Tibial artery (tissue), 4 donors: ENCODE measurements at regions not wholly inside any gene's neighbourhood (a gene's known extent, or its start where the extent isn't known, plus 50 kb on each side); places are given as distances from the start of the nearest gene placed in this dataset.

Source experiments
- DNase-seq, 2 donors: peaks; one replicate each; pipeline ENCODE4 v3.0.0-alpha.2; 2019
- H3K27ac ChIP-seq, 2 donors: fragments of 200-600 bp; sonication (generic) in 1 of 2; 1 replicate in 1 of 2; 2 replicates in 1 of 2; pipeline ENCODE4 v1.5.1; 2018 to 2019; ENCODE audit warnings: mild to moderate bottlenecking in 1 of 2
- H3K27me3 ChIP-seq, 2 donors: fragments of 200-600 bp; sonication (generic) in 1 of 2; one replicate each; pipeline versions ENCODE4 v1.5.1 to v1.6.0; 2016 to 2019
- H3K36me3 ChIP-seq, 3 donors: fragments of 200-600 bp; sonication (generic) in 2 of 3; one replicate each; pipeline ENCODE4 v1.5.1; 2016 to 2019; ENCODE audit warnings: mild to moderate bottlenecking in 2 of 3
- H3K4me1 ChIP-seq, 4 donors: fragments of 200-600 bp; sonication (generic) in 2 of 4; 1 replicate in 3 of 4; 2 replicates in 1 of 4; pipeline ENCODE4 v1.5.1; 2016 to 2019
- H3K4me3 ChIP-seq, 2 donors: fragments of 200-600 bp; sonication (generic) in 1 of 2; 1 replicate in 1 of 2; 2 replicates in 1 of 2; pipeline ENCODE4 v1.5.1; 2018 to 2019; ENCODE audit warnings: mild to moderate bottlenecking in 2 of 2
- H3K9me3 ChIP-seq, 3 donors: fragments of 200-600 bp; sonication (generic) in 1 of 3; one replicate each; pipeline ENCODE4 v1.5.1; 2016 to 2019
- CTCF ChIP-seq, 2 experiments: fragments of 200-600 bp in 1 of 2; fragments of 450-650 bp in 1 of 2; IDR thresholded peaks; one replicate each; pipeline ENCODE4 v1.5.1; 2017 to 2019; ENCODE audit warnings: antibody characterized with exemption in 2 of 2, mild to moderate bottlenecking in 1 of 2, moderate library complexity in 1 of 2
- intact Hi-C: fragments of 100-400 bp; cut with DNase I; formaldehyde crosslinking; loops from one replicate; pipeline ENCODE4 v1.15.0; 2023; ENCODE audit warnings: low total_unique reads

- peaks cover 0 to 39% (median 2%) of the 10 kb centered on the region in 4 donors for H3K4me1 ChIP-seq
- DNase-seq, result no peak
- TF ChIP-seq CTCF (IDR thresholded peaks at IDR 0.05), result no peak
- H3K27ac ChIP-seq, result no peak overlapping the region
- no peak overlapping the region for H3K4me3 ChIP-seq
- H3K27me3 ChIP-seq, result no peaks in the 10 kb centered on the region
- intact Hi-C loops, result no loop called here
- no peaks in the 10 kb centered on the region for H3K9me3 ChIP-seq
- no peaks in the 10 kb centered on the region for H3K36me3 ChIP-seq
Measured at GRCh38 chr18:53755914-53756609, 468.4 kb downstream of the MBD2 start.

GRCh38 chr18:53754154-53754553, 470.3 kb downstream of the MBD2 start:
- no peaks in the 10 kb centered on the region for H3K27me3 ChIP-seq
- H3K36me3 ChIP-seq, result no peaks in the 10 kb centered on the region
- peak overlapping the region in 1 of 2 donors; percentile 41 for H3K27ac ChIP-seq
- no peak for TF ChIP-seq CTCF (IDR thresholded peaks at IDR 0.05)
- intact Hi-C loops, result no loop called here
- H3K9me3 ChIP-seq, result no peaks in the 10 kb centered on the region
- peaks cover 0 to 39% (median 2%) of the 10 kb centered on the region in 4 donors for H3K4me1 ChIP-seq
- no peak for DNase-seq
- H3K4me3 ChIP-seq, result no peak overlapping the region

- Histone ChIP-seq H3K27ac (peak overlapping the region in 1 of 2 donors; percentile 41), H3K9me3 (no peaks in the 10 kb centered on the region), H3K4me3 (no peak overlapping the region), H3K4me1 (peaks cover 0 to 39% (median 2%) of the 10 kb centered on the region in 4 donors), H3K36me3 (no peaks in the 10 kb centered on the region), H3K27me3 (no peaks in the 10 kb centered on the region)
- DNase-seq, result no peak
- TF ChIP-seq CTCF (IDR thresholded peaks at IDR 0.05), result no peak
- intact Hi-C loops, result no loop called here
Measured at GRCh38 chr18:53753601-53754000, 470.9 kb downstream of the MBD2 start.

- peak overlapping the region in 1 of 2 donors; percentile 41 for H3K27ac ChIP-seq
- no peak for TF ChIP-seq CTCF (IDR thresholded peaks at IDR 0.05)
- no peaks in the 10 kb centered on the region for H3K9me3 ChIP-seq
- H3K4me1 ChIP-seq, result peaks cover 0 to 39% (median 2%) of the 10 kb centered on the region in 4 donors
- no peaks in the 10 kb centered on the region for H3K27me3 ChIP-seq
- intact Hi-C loops, result no loop called here
- no peaks in the 10 kb centered on the region for H3K36me3 ChIP-seq
- DNase-seq, result no peak
- no peak overlapping the region for H3K4me3 ChIP-seq
Measured at GRCh38 chr18:53752781-53753367, 471.6 kb downstream of the MBD2 start.

GRCh38 chr18:53749766-53750165, 474.7 kb downstream of the MBD2 start:
- no peaks in the 10 kb centered on the region for H3K27me3 ChIP-seq

More at GRCh38 chr18:53749766-53750165, 474.7 kb downstream of the MBD2 start:
- H3K36me3 ChIP-seq, result no peaks in the 10 kb centered on the region
- H3K27ac ChIP-seq, result no peak overlapping the region
- H3K4me3 ChIP-seq, result no peak overlapping the region
- no peak for DNase-seq
- H3K4me1 ChIP-seq, result peaks cover 0 to 19% (median 2%) of the 10 kb centered on the region in 4 donors
- H3K9me3 ChIP-seq, result no peaks in the 10 kb centered on the region
- intact Hi-C loops, result no loop called here
- TF ChIP-seq CTCF (IDR thresholded peaks at IDR 0.05), result no peak
